HepG2 (cell line): ENCODE measurements at regions not wholly inside any gene's neighbourhood (a gene's known extent, or its start where the extent isn't known, plus 50 kb on each side); places are given as distances from the start of the nearest gene placed in this dataset.
A peak's percentile ranks its signal among the peaks of the same experiment; 100 is the strongest.

Experiments used
- ATF1 ChIP-seq: IDR thresholded peaks from 2 replicates; pipeline ENCODE4 v1.6.1; 2016; ENCODE audit warnings: mild to moderate bottlenecking, control low read depth
- ELF4 ChIP-seq: sonication (generic); formaldehyde crosslinking; IDR thresholded peaks from 2 replicates; pipeline ENCODE4 v1.5.0; 2020; ENCODE audit warnings: missing genetic modification reagents, mild to moderate bottlenecking, moderate library complexity, borderline replicate concordance
- MAFF ChIP-seq: IDR thresholded peaks from 2 replicates; pipeline ENCODE4 v1.6.1; 2011; ENCODE audit warnings: low read depth, low read length, improper control_type of control experiment
- PREB ChIP-seq: sonication (generic); formaldehyde crosslinking; IDR thresholded peaks from 2 replicates; pipeline ENCODE4 v1.4.0; 2020; ENCODE audit warnings: missing genetic modification reagents
- RBFOX2 ChIP-seq: fragments of 200-400 bp; formaldehyde crosslinking; IDR thresholded peaks from 2 replicates; pipeline ENCODE4 v1.6.1; 2017; ENCODE audit warnings: low read depth, mild to moderate bottlenecking, low read length
- RORA ChIP-seq: sonication (generic); formaldehyde crosslinking; IDR thresholded peaks from 2 replicates; pipeline ENCODE4 v1.5.0; 2020; ENCODE audit warnings: mild to moderate bottlenecking, missing genetic modification reagents, moderate library complexity
- SAP130 ChIP-seq: IDR thresholded peaks from 2 replicates; pipeline ENCODE4 v1.6.1; 2016; ENCODE audit warnings: low read depth
- SUZ12 ChIP-seq: fragments of 150-350 bp; IDR thresholded peaks from 2 replicates; pipeline ENCODE4 v1.6.1; 2014; ENCODE audit warnings: low read depth, low read length
- YEATS4 ChIP-seq: sonication (generic); formaldehyde crosslinking; IDR thresholded peaks from 2 replicates; pipeline ENCODE4 v1.4.0; 2020; ENCODE audit warnings: missing genetic modification reagents, borderline replicate concordance
- ZBTB43 ChIP-seq: sonication (generic); formaldehyde crosslinking; conservative IDR thresholded peaks from 2 replicates; pipeline ENCODE4 v1.4.0; 2020; ENCODE audit warnings: missing genetic modification reagents
- ZEB1 ChIP-seq: IDR thresholded peaks from 2 replicates; pipeline ENCODE4 v1.6.1; 2012; ENCODE audit warnings: mild to moderate bottlenecking, low read depth, inconsistent platforms; ENCODE audit not compliant: insufficient replicate concordance
- ZKSCAN8 ChIP-seq: IDR thresholded peaks from 2 replicates; pipeline ENCODE4 v1.6.1; 2016; ENCODE audit warnings: borderline replicate concordance, missing genetic modification reagents, missing compliant biosample characterization
- ZNF333 ChIP-seq: sonication (generic); formaldehyde crosslinking; IDR thresholded peaks from 2 replicates; pipeline ENCODE4 v1.4.0; 2020; ENCODE audit warnings: mild to moderate bottlenecking, missing genetic modification reagents, borderline replicate concordance
- ZNF34 ChIP-seq: sonication (generic); formaldehyde crosslinking; IDR thresholded peaks from 2 replicates; pipeline ENCODE4 v1.4.0; 2020; ENCODE audit warnings: mild to moderate bottlenecking, missing genetic modification reagents, borderline replicate concordance
- ZNF407 ChIP-seq: sonication (generic); formaldehyde crosslinking; IDR thresholded peaks from one replicate; pipeline ENCODE4 v1.5.1; 2020; ENCODE audit warnings: mild to moderate bottlenecking, missing genetic modification reagents; ENCODE audit errors: not compliant biosample characterization
- ZNF577 ChIP-seq: sonication (generic); formaldehyde crosslinking; IDR thresholded peaks from 2 replicates; pipeline ENCODE4 v1.4.0; 2020; ENCODE audit warnings: mild to moderate bottlenecking, low read depth, missing genetic modification reagents, borderline replicate concordance
- ZNF704 ChIP-seq: sonication (generic); formaldehyde crosslinking; IDR thresholded peaks from 2 replicates; pipeline ENCODE4 v1.8.1; 2023; ENCODE audit warnings: mild to moderate bottlenecking, inconsistent platforms, moderate library complexity, missing genetic modification reagents, borderline replicate concordance

- TF ChIP-seq MAFF (no peak), ZNF577 (CRISPR knock-in tag) (no peak), ZNF34 (no peak), RBFOX2 (no peak), SAP130 (CRISPR knock-in tag) (peak; percentile 65), RORA (CRISPR knock-in tag) (no peak), ZNF333 (CRISPR knock-in tag) (no peak), ZEB1 (no peak), ZBTB43 (CRISPR knock-in tag) (peak; percentile 62; the same call in 1 of the 2 replicates), PREB (CRISPR knock-in tag) (no peak), YEATS4 (no peak), ZNF407 (no peak), ATF1 (CRISPR knock-in tag) (0 out of 2 replicates have a peak, but pooled peaks have one; percentile 48), ELF4 (CRISPR knock-in tag) (0 out of 2 replicates have a peak, but pooled peaks have one; percentile 22), SUZ12 (no peak), ZNF704 (no peak), ZKSCAN8 (CRISPR knock-in tag) (0 out of 2 replicates have a peak, but pooled peaks have one; percentile 45)
Observed at GRCh38 chr2:175461839-175462238, 280.3 kb upstream of the ATP5MC3 start (continued).
